ENCODE measurements at regions not wholly inside any gene's neighbourhood (a gene's known extent, or its start where the extent isn't known, plus 50 kb on each side); places are given as distances from the start of the nearest gene placed in this dataset.

DNA sequence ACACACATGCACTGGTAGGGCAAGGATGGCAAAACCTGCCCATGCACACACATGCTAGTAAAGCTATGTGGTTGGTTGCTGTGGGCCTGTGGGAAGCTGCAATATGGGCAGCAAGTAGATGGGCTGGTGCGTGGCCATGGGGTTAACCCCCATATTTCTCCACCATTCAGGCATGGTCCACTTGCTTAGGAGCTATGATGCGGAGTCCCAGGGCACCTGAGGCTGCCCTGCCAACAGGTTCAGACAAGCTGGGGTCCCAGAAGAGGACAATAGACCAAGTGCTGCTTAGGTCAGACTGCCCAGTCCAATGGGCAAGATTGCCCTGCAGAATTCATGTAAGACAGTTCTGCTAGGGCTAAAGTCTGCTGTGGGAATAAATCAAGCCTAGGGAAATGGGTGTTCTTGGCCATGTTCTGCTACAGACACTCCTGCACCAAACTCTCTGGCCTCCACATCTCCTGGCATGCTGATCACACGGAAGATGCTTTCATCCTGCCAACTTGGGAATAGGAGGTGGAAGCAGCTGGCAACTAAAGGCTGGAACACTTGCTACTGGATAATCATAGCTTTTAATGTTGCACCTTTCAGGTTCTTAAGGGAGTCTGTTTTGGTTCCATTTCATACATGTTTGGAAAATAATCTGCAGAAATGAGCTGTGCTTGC, 646.3 kb upstream of the SLITRK1 start:
- no peak for DNase-seq

DNA sequence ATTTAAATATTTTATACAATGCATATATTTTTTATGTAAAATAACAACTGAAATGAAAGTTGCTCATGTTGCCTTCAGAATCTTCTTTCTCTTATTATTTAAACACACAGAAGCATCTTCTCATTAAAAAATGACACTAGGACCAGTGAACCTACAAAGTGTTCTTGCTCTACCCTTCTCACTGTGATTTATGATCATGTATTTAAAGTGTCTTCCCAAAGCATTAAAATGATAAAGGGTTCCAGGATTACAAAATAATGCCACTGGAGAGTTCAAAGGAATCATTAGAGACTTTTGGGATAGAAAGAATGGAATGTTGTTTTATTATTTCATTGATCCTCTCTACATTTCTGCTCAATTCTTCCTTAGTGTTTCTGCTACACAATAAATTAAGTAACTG, 643.6 kb upstream of the SLITRK1 start:
- DNase-seq = no peak

DNA sequence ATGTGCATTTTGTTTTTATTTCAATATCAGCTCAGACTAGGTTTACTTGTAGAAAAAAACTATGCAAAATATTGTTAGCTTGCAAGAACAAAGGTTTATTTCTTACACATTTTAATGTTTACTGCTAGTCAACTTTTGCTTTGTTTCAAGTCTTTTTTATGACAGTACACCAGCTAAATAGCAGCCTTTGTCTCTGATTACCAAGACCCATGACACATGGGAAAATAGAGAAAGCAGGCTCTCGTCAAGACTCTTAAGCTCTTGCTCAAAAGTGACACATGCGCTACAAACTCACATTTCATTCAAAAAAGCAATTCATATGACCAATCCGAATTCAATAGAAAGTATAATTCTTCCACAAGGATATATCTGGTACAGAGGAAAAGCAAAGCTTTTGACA, 642.3 kb upstream of the SLITRK1 start:
- no peak for DNase-seq

DNA sequence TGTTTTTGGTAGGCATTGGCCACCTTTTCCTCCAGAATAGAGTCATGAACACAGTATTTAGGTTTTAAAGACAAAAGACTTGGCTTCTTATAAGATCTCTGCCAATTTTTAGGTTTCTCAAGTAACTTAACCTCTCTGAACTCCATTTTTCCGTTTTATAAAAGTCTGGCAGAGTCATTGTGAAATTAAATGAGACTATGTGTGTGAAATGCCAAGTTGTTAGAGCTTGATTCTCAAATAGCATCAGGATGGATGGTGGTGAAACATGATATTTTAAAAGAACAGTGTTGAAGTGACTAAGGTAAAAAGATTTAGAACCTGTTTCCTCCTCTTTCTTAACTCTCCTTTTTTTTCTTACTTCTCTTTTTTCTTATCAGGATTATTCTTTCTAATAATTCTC, 617.7 kb upstream of the SLITRK1 start:
- no peak for DNase-seq

DNA sequence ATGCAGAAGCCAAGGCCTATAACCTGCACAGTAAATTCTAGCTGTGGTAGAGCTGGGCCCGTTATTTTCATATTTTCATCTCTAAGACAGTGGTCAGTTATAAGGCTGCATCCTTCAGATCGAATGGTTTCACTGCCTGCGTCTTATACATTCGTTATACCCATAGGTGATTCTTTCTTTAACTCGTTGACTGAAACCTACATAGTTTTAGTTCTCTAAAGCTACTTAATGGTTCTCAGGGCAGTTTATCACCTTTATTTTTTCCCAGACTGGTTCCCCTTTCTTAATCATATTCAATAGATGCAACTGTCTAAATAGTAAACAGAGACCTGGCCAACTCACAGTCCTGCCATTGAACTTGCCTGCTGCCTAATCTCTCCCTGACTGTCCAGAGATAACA, 615.3 kb upstream of the SLITRK1 start:
- no peak for DNase-seq

DNA sequence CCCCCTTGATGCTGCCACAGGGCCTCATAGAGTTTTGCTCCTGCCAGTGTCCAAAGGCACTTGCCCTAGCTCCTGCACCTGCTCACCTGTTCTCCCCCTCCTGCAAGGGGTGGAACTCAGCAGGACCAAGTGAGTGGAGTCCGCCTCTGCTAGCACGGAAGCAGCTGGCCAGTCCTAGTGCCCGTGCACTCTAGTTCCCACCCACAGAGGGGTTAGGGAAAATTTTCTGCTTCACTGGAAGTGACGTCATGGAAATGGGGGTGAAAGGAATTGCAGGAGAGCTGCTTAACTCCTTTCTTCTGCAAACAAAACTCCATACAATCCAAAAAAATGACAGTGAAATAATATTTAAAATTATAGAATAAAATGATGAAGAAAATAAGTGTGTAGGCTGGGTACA, 609.7 kb upstream of the SLITRK1 start:
- DNase-seq = no peak

DNA sequence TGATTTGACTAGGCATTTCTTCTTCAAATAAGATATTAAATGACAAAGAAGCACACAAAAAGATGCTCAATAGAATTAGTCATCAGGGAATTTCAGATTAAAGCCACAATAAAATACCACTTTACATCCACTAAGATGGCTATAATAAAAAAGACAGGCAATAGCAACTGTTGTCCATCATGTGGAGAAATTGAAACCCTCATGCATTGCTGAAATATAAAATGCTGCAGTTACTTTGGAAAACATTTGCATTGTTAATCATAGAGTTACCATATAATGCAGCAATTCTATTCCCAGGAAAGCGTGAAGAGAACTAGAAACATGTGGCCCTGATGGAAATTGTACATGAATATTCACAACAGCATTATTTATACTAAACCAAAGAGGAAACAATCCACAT, 605.5 kb upstream of the SLITRK1 start:
- DNase-seq = no peak

DNA sequence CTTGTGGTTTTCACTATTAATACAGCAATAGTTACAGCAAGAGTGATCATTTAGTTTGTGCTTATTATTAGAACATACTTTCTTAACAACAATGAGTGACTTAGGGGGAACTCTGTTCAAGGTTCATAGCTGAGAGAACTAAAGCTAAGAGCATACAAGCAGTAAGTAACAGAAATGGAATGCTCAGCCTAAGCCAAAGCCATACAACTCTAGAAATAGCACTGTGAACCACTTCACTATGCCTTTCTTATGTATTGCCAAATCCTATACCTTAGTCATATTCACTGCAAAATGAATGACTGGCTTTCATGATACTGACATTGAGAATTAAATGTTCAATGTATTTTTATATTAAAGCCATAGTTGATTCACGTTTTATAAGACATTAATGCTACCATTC, 599.7 kb upstream of the SLITRK1 start:
- DNase-seq = no peak

DNA sequence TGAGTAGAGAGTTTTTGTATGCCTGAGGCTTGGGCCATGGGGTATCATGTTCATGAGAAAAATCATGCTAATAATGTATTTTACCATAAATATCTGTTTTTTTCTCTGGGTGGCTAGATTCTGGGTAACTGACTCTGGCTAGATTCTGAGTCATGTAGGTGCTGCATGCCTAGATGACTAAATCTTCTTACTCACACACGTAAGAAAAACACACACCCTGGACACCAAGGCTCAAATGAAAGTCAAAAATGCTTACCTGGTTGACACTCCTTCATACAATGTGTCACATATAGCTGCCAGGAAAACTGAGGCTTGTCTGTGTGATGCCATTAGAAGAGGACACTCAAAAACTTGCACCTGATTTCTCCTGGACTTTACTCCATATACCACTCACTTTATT, 597.4 kb upstream of the SLITRK1 start:
- no peak for DNase-seq

DNA sequence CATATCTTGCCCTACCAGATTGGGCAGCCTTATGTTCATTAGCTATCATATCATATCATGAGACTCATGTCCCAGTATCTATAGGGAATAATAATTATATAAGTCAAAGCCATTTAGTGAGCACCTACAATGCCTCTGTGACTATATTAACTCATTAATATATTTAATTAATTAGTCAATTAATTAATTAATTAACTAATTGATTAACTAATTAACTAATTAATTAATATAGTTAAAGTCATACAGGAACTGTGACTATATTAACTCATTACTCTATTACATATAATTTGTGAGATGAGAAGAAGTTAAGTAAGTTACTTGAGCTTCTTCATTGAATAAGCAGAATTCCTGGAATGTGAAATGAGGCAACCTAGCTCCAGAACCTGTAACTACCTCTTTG, 588.3 kb upstream of the SLITRK1 start:
- DNase-seq = no peak

DNA sequence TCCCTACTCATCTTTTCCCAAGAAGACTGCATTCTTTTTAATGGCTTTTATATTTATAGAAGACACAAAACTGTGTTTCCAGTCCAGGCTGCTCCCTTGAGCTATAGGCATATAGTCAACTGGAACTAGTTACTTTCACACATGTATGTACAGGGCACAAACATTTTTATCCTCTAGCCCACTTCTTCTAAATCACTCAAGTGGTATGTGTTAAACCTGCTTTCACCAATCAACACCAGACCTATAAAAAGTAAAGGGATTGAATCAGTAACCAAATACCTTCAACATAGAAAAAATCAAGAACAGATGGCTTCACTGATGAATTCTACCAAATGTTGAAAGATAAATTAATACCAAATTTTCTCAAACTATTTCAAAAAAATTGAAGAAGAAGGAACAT, 584.2 kb upstream of the SLITRK1 start:
- no peak for DNase-seq

DNA sequence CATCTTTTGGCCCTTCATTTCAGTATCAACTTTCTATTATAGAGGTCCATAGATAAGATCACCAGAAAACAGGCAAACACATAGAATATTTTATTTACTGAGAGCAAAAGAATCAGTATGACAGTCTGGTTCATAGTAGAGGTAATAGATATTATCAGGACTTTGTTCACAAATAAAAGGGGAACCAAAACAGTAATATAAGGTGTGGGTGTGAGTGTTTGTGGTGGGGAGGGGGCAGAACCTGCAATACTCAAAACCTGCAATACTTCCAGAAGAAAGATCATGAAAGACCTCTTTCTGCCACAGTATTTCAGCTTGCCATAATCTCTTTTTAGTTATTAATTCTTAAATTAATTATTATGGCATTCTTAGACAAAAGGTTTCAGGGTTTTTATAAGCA, 578.7 kb upstream of the SLITRK1 start:
- DNase-seq = no peak

DNA sequence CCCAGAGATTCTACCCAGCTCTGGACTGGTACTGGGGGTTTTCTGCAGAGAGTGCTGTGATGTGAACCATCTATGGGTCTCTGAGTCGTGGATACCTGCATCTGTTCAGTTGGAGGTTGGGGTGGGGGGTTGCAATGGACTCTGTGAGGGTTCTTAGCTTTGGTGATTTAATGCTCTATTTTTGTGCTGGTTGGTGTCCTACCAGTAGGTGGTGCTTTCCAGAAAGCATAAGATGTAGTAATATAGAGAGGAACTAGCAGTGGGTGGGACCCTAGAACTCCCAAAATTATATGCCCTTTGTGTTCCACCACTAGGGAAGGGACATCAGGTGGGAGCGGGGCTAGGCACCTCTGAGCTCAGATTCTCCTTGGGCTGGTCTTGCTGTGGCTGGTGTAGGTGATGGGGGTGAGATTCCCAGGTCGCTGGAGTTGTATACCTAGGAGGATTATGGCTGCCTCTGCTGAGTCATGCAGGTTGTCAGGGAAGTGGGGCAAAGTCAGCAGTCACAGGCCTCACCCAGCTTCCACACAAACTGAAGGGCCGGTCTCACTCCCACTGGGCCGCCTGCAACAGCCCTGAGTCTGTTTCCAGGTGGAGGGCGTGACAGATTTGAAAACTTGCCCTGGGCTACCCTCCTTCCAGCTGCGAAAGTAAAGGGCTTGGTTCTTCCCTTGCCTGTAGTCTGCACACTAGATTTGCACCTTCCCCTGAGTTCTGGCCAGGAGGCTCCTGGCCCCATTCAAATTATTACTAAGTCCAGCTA, 573.0 kb upstream of the SLITRK1 start:
- DNase-seq = no peak

DNA sequence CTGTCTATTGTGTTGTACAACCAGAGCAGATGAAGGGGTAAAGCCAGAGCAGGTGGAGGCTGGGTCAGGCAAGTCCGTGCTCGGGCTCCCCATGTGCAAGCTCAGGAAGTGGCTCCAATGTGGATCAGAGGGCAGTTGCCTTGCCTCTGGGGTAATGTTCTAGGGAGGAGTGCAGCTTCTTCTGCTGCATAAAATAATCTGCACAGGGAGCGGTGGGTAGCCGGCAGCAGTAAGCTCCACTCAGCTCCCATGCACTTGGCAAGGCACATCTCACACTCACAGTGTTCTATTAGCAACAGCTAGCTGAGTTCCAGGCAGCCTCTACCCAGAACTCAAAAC, 565.3 kb upstream of the SLITRK1 start:
- no peak for DNase-seq

DNA sequence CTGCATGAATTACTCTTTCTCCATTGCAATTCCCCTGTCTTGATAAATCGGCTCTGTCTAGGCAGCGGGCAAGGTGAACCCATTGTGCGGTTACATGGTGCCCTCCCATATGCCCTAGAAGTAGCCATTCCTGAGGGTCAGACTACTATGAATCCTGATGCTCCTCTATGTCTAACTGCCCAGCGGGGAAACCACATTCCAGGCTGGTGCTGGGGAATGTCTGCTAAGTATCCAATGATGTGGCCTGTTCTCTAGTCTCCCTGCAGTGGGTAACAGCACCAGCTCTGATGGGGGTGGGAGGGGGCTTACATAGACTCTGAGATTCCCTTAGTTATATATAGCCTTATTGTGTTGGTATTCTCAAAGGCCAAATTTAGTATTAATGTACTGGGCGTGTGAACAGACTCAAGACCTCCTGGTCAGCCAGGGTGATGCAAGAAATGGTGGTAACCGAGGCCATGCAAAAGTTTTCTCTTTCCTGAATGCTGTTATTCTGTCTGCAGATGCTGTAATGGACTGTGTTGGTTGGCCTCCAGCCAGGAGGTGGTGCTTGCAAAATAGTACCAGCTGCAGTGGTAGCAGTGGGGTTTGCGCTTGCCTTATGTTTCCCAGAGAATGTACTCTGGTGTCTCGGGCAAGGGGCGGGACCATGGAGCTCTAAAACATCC, 564.8 kb upstream of the SLITRK1 start:
- no peak for DNase-seq

DNA sequence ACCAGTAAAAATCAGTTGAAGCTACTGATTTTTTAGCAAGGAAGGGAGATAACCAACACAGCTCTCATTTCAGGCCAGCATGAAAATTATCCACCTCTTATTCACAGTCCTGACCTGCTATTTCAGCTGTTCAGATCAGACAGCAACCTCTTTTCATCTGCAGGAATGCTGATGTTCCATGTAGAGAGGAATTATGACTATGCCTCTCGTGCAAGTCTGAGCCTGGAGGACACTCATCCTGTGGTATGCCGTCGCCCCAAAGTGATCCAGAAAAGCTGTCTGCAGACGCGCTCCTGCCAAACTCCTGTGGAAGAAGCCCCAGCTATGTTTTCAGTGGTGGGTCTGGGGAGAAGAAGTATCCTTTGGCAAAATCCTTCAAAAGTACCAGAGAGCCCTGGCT, 563.5 kb upstream of the SLITRK1 start:
- no peak for DNase-seq

DNA sequence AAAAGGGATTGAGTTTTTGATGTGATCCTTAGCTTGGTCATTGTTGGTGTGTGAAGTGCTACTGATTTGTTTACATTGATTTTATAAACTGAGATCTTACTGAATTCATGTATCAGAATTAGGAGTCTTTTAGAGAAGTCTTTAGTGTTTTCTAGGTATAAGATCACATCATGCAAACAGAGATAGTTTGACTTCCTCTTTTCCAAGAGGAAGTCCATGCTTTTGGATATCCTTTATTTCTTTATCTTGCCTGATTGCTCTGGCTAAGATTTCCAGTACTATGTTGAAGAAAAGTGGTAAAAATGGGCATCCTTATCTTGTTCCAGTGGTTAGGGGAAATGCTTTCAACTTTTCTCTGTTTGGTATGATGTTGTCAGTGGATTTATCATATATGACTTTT, 561.2 kb upstream of the SLITRK1 start:
- DNase-seq = no peak

DNA sequence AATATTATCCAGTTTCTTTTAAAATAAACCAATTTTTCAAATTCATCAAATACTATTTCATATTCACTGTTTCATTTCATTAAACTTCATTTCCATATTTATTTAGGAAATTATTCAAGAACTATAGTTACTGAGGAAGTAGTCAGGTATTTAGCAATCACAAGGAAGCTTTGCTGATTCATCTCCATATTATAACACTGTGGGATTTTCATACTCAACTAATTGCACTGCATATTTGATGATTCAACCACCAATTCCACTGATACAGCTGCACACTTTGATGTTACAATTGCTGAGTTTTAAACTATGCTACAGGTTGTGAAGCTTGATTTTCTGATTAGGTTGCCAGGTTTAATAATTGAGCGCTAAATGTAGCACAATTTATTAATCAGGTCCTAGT, 556.8 kb upstream of the SLITRK1 start:
- no peak for DNase-seq

DNA sequence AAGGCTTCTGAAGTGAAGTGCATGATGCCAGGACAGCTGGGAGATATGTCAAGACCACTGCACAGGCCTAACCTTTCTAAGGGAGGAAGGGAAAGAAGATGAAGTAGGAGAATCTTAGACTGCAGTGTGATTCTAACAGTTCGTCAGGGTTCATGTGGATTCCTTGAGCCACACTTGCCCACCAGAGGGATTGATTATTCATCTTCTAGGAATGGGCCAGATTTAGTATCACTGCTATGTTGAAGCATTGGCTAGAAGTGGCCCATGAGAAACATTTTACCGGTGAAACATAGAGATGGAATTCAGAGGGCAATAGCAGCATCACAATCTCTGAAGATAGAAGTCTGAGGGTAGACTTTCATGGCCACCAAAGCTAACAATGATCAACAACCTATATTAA, 550.8 kb upstream of the SLITRK1 start:
- DNase-seq = no peak

DNA sequence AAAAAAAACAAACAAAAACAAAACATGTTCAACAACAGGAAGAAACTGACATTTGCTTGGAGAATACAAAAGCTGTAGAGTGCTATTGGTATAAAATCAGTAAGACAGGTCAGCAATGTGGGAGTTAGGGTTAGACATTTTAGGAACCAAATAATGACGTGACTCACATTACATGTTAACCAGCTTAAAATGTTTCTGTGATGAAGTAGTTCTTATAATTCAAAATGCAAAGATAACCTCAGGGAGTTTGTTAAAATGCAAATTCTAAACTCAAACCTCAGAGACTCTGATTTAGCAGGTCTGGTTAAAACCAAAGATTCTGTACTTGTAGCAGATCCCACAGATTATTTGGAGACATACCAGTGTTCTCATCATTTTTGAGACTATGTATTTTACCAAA, 549.4 kb upstream of the SLITRK1 start:
- DNase-seq = no peak

DNA sequence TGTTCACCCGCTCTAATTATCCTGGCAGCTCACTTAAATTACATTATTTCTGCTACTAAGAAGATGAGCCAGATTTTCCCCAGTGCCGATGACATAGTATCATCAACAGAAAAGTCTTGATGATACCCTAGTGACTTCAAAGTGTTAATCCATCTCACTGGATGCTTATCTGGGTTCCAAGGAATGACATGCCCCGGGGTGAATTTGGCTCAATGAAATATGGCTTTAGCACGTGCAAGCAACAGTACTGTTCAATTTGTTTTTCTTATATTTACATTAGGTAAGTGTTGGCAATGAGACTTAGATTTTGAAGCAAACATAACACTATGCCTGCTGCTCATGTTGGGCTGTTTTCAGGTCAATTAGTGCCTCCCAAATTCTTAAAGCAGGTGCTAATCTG, 548.2 kb upstream of the SLITRK1 start:
- no peak for DNase-seq

DNA sequence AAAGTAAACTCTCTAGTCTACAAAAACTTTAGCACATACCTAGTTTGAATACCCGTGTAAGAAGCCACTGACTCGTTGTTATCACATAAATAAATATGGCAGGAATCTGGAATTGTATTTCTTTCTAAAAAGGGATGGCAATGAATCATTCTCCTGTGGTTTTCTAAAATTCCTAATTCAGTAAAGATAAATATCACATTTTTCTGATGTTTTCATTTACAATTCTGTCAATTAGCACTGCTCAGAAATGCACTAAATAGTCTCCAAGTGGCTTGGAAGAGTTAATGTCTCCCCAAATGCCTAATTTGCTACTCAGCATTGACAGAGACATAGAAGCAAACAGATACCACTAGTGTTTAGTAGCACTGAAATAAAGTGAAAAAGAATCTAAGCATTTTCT, 547.7 kb upstream of the SLITRK1 start:
- DNase-seq = no peak

DNA sequence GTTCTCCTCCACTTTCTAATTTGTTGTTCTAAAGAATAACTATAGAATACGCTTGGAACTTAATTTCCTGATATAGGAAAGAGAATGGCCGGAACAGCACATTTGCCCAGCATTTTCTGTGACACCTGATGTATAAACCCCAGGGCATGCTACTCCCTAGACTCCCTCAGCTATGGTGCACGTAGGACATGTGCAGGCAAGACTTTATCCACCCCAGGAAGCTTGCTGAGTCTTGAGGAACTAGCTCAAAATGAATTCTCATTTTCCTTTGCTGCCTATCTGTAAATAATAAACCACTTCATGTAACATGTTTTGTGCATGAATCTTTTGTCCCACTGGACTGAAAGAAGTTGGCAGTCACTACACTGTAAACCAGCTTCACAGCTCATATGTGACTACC, 535.8 kb upstream of the SLITRK1 start:
- DNase-seq = no peak

DNA sequence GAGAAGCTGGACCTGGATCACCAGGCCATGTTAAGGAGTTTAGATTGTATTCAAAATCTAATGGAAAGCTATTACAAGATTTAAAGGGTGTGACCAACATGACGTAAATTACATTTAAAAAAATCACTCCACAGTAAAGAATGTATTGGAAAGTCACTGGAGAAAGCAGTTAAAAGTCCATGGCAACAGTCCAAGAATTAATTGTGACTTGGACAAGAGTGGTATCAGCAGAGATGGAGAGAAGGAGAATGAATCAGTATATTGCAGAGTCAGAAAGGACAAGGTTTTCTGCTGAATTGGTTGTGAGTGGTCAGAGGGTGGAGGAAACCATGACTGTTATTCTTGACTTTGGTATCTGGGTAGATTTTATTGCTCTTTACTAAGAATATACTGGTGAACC, 535.1 kb upstream of the SLITRK1 start:
- no peak for DNase-seq

DNA sequence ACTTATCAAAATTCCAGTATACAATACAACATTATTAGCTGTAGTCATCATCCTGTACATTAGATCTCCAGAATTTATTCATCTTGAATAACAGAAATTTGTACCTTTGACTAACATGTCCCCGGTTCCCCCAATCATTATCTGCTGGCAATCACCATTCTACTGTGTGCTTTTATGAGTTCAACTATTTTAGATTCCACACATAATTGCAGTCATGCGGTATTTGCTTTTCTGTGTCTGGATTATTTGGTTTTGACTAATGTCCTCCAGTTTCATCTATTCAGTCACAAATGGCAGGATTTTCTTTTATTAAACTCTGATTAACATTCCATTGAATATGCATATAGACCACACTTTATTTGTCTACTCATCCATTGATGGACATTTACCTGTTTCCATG, 530.7 kb upstream of the SLITRK1 start:
- DNase-seq = no peak

Data from stimulated activated CD4-positive, alpha-beta T cell treated with anti-CD3 and anti-CD28 coated beads, Interleukin-15, amount 100 ng/mL, for 24 hours (primary cell).